ENCODE measurements at regions not wholly inside any gene's neighbourhood (a gene's known extent, or its start where the extent isn't known, plus 50 kb on each side); places are given as distances from the start of the nearest gene placed in this dataset.

- no peak for DNase-seq (ENCODE audit: low spot score)
These were observed 293.5 kb downstream of the UTRN start for GRCh38 chr6:144578385-144579350.

- DNase-seq (ENCODE audit: low spot score): no peak
These were observed 294.9 kb downstream of the UTRN start for GRCh38 chr6:144580039-144580438.

- no peak for DNase-seq (ENCODE audit: low spot score)
These were observed 295.6 kb downstream of the UTRN start for GRCh38 chr6:144580771-144581170.

- DNase-seq (ENCODE audit: low spot score): peak; percentile 54
These were observed 296.8 kb downstream of the UTRN start for GRCh38 chr6:144581812-144582537.

- peak; percentile 72 for DNase-seq (ENCODE audit: low spot score)
These were observed 297.9 kb downstream of the UTRN start for GRCh38 chr6:144582939-144583613.

- no peak for DNase-seq (ENCODE audit: low spot score)
These were observed 298.4 kb downstream of the UTRN start for GRCh38 chr6:144583614-144583954.

- peak; percentile 77 for DNase-seq (ENCODE audit: low spot score)
These were observed 300.2 kb downstream of the UTRN start for GRCh38 chr6:144585217-144585814.

GRCh38 chr6:144586986-144587385 lies 301.9 kb downstream of the UTRN start:
- no peak for DNase-seq (ENCODE audit: low spot score)

GRCh38 chr6:144588697-144589325 lies 303.7 kb downstream of the UTRN start:
- DNase-seq (ENCODE audit: low spot score): no peak

- DNase-seq (ENCODE audit: low spot score): no peak
These were observed 305.4 kb downstream of the UTRN start for GRCh38 chr6:144590532-144590931.

- no peak for DNase-seq (ENCODE audit: low spot score)
These were observed 308.3 kb downstream of the UTRN start for GRCh38 chr6:144593392-144593791.

GRCh38 chr6:144594585-144594984 lies 309.4 kb downstream of the UTRN start:
- no peak for DNase-seq (ENCODE audit: low spot score)

- no peak for DNase-seq (ENCODE audit: low spot score)
These were observed 310.1 kb downstream of the UTRN start for GRCh38 chr6:144595266-144595665.

GRCh38 chr6:144597511-144597910 lies 312.4 kb downstream of the UTRN start:
- DNase-seq (ENCODE audit: low spot score): no peak

- DNase-seq (ENCODE audit: low spot score): no peak
These were observed 314.5 kb downstream of the UTRN start for GRCh38 chr6:144599615-144600014.

- DNase-seq (ENCODE audit: low spot score): no peak
These were observed 316.1 kb downstream of the UTRN start for GRCh38 chr6:144601221-144601620.

- DNase-seq (ENCODE audit: low spot score): no peak
These were observed 317.5 kb downstream of the UTRN start for GRCh38 chr6:144602523-144603180.

GRCh38 chr6:144606083-144606482 lies 320.9 kb downstream of the UTRN start:
- DNase-seq (ENCODE audit: low spot score): no peak

GRCh38 chr6:144607998-144608735 lies 323.0 kb downstream of the UTRN start:
- DNase-seq (ENCODE audit: low spot score): no peak

- no peak for DNase-seq (ENCODE audit: low spot score)
These were observed 327.7 kb downstream of the UTRN start for GRCh38 chr6:144612811-144613210.
